ENCODE measurements at regions not wholly inside any gene's neighbourhood (a gene's known extent, or its start where the extent isn't known, plus 50 kb on each side); places are given as distances from the start of the nearest gene placed in this dataset.

DNA sequence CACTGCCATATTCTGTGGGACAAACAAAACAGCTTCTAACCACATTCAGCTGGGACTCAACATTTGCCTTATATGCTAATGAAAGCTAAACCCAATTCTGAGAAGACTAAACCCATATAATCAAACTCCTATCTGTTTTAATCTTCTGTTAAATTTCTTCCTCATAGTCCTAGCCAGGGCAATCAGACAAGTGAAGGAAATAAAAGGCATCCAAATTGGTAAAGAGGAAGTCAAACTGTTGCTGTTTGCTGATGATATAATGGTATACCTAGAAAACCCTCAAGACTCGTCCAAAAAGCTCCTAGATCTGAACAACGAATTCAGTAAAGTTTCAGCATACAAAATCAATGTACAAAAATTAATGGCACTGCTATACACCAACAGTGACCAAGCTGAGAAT, 157.1 kb downstream of the PHLDA1 start:
- H3K36me3 ChIP-seq (ENCODE audit: control insufficient read depth in 4 of 4, insufficient read depth in 3 of 4, low read depth in 1 of 4, low read length in 3 of 4) = no peaks in the 10 kb centered on the region
- no peak overlapping the region for H3K9ac ChIP-seq (ENCODE audit: low read depth in 1 of 2, low read length in 2 of 2)
- no peak for DNase-seq (ENCODE audit: low spot score)
- no peak overlapping the region for H3K4me3 ChIP-seq (ENCODE audit: low read depth in 1 of 3, low read length in 3 of 3)
- no peak overlapping the region for H3K27ac ChIP-seq (ENCODE audit: low read depth in 1 of 2, low read length in 2 of 2)
- no peaks in the 10 kb centered on the region for H3K9me3 ChIP-seq (ENCODE audit: control insufficient read depth in 4 of 4, low read length in 3 of 4)
- TF ChIP-seq JUND (IDR thresholded peaks at IDR 0.05) (no peak), HNF4G (IDR thresholded peaks at IDR 0.05) (no peak), RAD21 (IDR thresholded peaks at IDR 0.05) (no peak), SP1 (IDR thresholded peaks at IDR 0.05) (no peak), GABPA (IDR thresholded peaks at IDR 0.05 in 1 of 2, conservative IDR thresholded peaks at IDR 0.05 in 1 of 2) (no peak), TAF1 (conservative IDR thresholded peaks at IDR 0.05) (no peak), YY1 (IDR thresholded peaks at IDR 0.05) (no peak)
- TF ChIP-seq, protein P1, sequence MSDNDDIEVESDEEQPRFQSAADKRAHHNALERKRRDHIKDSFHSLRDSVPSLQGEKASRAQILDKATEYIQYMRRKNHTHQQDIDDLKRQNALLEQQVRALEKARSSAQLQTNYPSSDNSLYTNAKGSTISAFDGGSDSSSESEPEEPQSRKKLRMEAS (IDR thresholded peaks at IDR 0.05) = no peak
- TF ChIP-seq, protein P2, sequence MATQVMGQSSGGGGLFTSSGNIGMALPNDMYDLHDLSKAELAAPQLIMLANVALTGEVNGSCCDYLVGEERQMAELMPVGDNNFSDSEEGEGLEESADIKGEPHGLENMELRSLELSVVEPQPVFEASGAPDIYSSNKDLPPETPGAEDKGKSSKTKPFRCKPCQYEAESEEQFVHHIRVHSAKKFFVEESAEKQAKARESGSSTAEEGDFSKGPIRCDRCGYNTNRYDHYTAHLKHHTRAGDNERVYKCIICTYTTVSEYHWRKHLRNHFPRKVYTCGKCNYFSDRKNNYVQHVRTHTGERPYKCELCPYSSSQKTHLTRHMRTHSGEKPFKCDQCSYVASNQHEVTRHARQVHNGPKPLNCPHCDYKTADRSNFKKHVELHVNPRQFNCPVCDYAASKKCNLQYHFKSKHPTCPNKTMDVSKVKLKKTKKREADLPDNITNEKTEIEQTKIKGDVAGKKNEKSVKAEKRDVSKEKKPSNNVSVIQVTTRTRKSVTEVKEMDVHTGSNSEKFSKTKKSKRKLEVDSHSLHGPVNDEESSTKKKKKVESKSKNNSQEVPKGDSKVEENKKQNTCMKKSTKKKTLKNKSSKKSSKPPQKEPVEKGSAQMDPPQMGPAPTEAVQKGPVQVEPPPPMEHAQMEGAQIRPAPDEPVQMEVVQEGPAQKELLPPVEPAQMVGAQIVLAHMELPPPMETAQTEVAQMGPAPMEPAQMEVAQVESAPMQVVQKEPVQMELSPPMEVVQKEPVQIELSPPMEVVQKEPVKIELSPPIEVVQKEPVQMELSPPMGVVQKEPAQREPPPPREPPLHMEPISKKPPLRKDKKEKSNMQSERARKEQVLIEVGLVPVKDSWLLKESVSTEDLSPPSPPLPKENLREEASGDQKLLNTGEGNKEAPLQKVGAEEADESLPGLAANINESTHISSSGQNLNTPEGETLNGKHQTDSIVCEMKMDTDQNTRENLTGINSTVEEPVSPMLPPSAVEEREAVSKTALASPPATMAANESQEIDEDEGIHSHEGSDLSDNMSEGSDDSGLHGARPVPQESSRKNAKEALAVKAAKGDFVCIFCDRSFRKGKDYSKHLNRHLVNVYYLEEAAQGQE (IDR thresholded peaks at IDR 0.05) = no peak
- H3K4me1 ChIP-seq (ENCODE audit: control insufficient read depth in 4 of 4, insufficient read depth in 4 of 4, low read length in 3 of 4) = peaks cover 0 to 16% (median 9%) of the 10 kb centered on the region in 4 donors
- H3K27me3 ChIP-seq (ENCODE audit: control insufficient read depth in 4 of 4, insufficient read depth in 4 of 4, low read length in 3 of 4) = no peaks in the 10 kb centered on the region
- WGBS = 57% methylated on average over 2 of the region's 2 CpGs

DNA sequence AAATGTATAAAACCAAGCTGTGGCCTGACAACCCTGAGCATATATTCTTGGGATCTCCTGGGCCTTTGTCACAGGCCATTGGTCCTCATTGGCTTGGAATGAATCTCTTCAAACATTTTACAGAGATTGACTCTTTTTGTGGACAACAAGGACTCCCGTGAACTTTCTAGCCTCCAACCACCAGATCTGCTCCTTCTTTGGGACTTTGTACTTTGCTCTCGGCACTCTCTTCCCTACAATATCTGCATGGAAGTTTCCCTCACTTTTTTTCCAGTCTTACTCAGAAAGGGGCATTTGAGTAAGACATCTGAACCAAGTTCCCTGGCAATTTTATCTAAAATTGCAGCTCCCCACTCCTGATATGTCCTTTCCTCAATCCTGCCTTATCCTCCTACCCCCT, 158.8 kb downstream of the PHLDA1 start:
- Histone ChIP-seq H3K9me3 (ENCODE audit: control insufficient read depth in 4 of 4, low read length in 3 of 4) (no peaks in the 10 kb centered on the region), H3K27me3 (ENCODE audit: control insufficient read depth in 4 of 4, insufficient read depth in 4 of 4, low read length in 3 of 4) (no peaks in the 10 kb centered on the region), H3K36me3 (ENCODE audit: control insufficient read depth in 4 of 4, insufficient read depth in 3 of 4, low read depth in 1 of 4, low read length in 3 of 4) (no peaks in the 10 kb centered on the region), H3K27ac (ENCODE audit: low read depth in 1 of 2, low read length in 2 of 2) (peak overlapping the region in 1 of 2 donors; percentile 31), H3K4me1 (ENCODE audit: control insufficient read depth in 4 of 4, insufficient read depth in 4 of 4, low read length in 3 of 4) (peaks cover 0 to 12% (median 5%) of the 10 kb centered on the region in 4 donors), H3K4me3 (ENCODE audit: low read depth in 1 of 3, low read length in 3 of 3) (no peak overlapping the region), H3K9ac (ENCODE audit: low read depth in 1 of 2, low read length in 2 of 2) (no peak overlapping the region)
- TF ChIP-seq, protein P2 (IDR thresholded peaks at IDR 0.05) = no peak
- TF ChIP-seq SP1 (IDR thresholded peaks at IDR 0.05) (peak; percentile 95), RAD21 (IDR thresholded peaks at IDR 0.05) (peak; percentile 28 to 62), FOXA2 (IDR thresholded peaks at IDR 0.05) (no peak), EGR1 (IDR thresholded peaks at IDR 0.05; ENCODE audit: low read depth in 2 of 2) (peak in 1 of 2 donors; percentile 35), TAF1 (conservative IDR thresholded peaks at IDR 0.05) (no peak), FOXA1 (IDR thresholded peaks at IDR 0.05) (no peak), HNF4G (IDR thresholded peaks at IDR 0.05) (peak; percentile 97), NR2F2 (IDR thresholded peaks at IDR 0.05) (no peak), YY1 (IDR thresholded peaks at IDR 0.05) (peak; percentile 18), HNF4A (conservative IDR thresholded peaks at IDR 0.05) (peak; percentile 98 to 99), RXRA (IDR thresholded peaks at IDR 0.05) (peak; percentile 77 to 85), JUND (IDR thresholded peaks at IDR 0.05) (peak in 1 of 2 donors; percentile 69)
- TF ChIP-seq, protein P3, sequence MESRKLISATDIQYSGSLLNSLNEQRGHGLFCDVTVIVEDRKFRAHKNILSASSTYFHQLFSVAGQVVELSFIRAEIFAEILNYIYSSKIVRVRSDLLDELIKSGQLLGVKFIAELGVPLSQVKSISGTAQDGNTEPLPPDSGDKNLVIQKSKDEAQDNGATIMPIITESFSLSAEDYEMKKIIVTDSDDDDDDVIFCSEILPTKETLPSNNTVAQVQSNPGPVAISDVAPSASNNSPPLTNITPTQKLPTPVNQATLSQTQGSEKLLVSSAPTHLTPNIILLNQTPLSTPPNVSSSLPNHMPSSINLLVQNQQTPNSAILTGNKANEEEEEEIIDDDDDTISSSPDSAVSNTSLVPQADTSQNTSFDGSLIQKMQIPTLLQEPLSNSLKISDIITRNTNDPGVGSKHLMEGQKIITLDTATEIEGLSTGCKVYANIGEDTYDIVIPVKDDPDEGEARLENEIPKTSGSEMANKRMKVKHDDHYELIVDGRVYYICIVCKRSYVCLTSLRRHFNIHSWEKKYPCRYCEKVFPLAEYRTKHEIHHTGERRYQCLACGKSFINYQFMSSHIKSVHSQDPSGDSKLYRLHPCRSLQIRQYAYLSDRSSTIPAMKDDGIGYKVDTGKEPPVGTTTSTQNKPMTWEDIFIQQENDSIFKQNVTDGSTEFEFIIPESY (IDR thresholded peaks at IDR 0.05) = no peak
- TF ChIP-seq, protein P1 (IDR thresholded peaks at IDR 0.05) = peak; percentile 40
- no peak for DNase-seq (ENCODE audit: low spot score)
- WGBS = 42% methylated on average over 2 of the region's 2 CpGs

All from liver (tissue), 7 donors.